NCI-H774 (cell line): ENCODE measurements at regions not wholly inside any gene's neighbourhood (a gene's known extent, or its start where the extent isn't known, plus 50 kb on each side); places are given as distances from the start of the nearest gene placed in this dataset.
A peak's percentile ranks its signal among the peaks of the same experiment; 100 is the strongest.
"Not testable (repeated sequence)": the region's sequence is repeated elsewhere in the genome, so short reads cannot be mapped to it uniquely, and the experiment has no call there.

Experiments used
- DNase-seq: peaks from one replicate; lab custom pipeline; 2025; lab: John Stamatoyannopoulos, UW

GRCh38 chr13:44848920-44849676 is 140.2 kb downstream of the NUFIP1 start:
- DNase-seq = no peak

GRCh38 chr13:44845281-44846058 is 143.8 kb downstream of the NUFIP1 start:
- DNase-seq = not testable (repeated sequence)

GRCh38 chr13:44844786-44845185 is 144.5 kb downstream of the NUFIP1 start:
- no peak for DNase-seq

- no peak for DNase-seq
Observed at GRCh38 chr13:44843403-44843802, 145.9 kb downstream of the NUFIP1 start.

GRCh38 chr13:44842158-44842557 is 147.1 kb downstream of the NUFIP1 start:
- DNase-seq = no peak

GRCh38 chr13:44840131-44840530 is 149.1 kb downstream of the NUFIP1 start:
- no peak for DNase-seq

GRCh38 chr13:44837250-44837649 is 152.0 kb downstream of the NUFIP1 start:
- DNase-seq = no peak

- no peak for DNase-seq
Observed at GRCh38 chr13:44834404-44834803, 154.9 kb downstream of the NUFIP1 start.

- DNase-seq = no peak
Observed at GRCh38 chr13:44833626-44834025, 155.6 kb downstream of the NUFIP1 start.

- DNase-seq = no peak
Observed at GRCh38 chr13:44833139-44833538, 156.1 kb downstream of the NUFIP1 start.

- no peak for DNase-seq
Observed at GRCh38 chr13:44826591-44827350, 162.5 kb downstream of the NUFIP1 start.

- DNase-seq = no peak
Observed at GRCh38 chr13:44825953-44826352, 163.3 kb downstream of the NUFIP1 start.

- DNase-seq = not testable (repeated sequence)
Observed at GRCh38 chr13:44823555-44823954, 165.7 kb downstream of the NUFIP1 start.

- DNase-seq = no peak
Observed at GRCh38 chr13:44822291-44822690, 167.0 kb downstream of the NUFIP1 start.

GRCh38 chr13:44819772-44820171 is 169.5 kb downstream of the NUFIP1 start:
- no peak for DNase-seq

GRCh38 chr13:44819245-44819644 is 170.0 kb downstream of the NUFIP1 start:
- DNase-seq = peak; percentile 1

GRCh38 chr13:44818428-44818827 is 170.8 kb downstream of the NUFIP1 start:
- no peak for DNase-seq

- DNase-seq = no peak
Observed at GRCh38 chr13:44818016-44818415, 171.3 kb downstream of the NUFIP1 start.

- DNase-seq = no peak
Observed at GRCh38 chr13:44817131-44817671, 172.1 kb downstream of the NUFIP1 start.

GRCh38 chr13:44816701-44817100 is 172.6 kb downstream of the NUFIP1 start:
- no peak for DNase-seq

GRCh38 chr13:44815623-44816022 is 173.6 kb downstream of the NUFIP1 start:
- DNase-seq = no peak

- no peak for DNase-seq
Observed at GRCh38 chr13:44814836-44815235, 174.4 kb downstream of the NUFIP1 start.
